H1 (cell line): ENCODE measurements at regions not wholly inside any gene's neighbourhood (a gene's known extent, or its start where the extent isn't known, plus 50 kb on each side); places are given as distances from the start of the nearest gene placed in this dataset.

Experiments
- POLR2A ChIP-seq, 2 experiments: IDR thresholded peaks; 1 replicate in 1 of 2; 2 replicates in 1 of 2; pipeline ENCODE4 v1.6.1; 2011; ENCODE audit warnings: low read depth in 2 of 2, low read length in 2 of 2, mild to moderate bottlenecking in 2 of 2; ENCODE audit errors: control extremely low read depth in 1 of 2
- RFX5 ChIP-seq: IDR thresholded peaks from 2 replicates; pipeline ENCODE4 v1.6.1; 2011; ENCODE audit warnings: low read depth, low read length, improper control_type of control experiment, borderline replicate concordance
- SRF ChIP-seq: IDR thresholded peaks from 2 replicates; pipeline ENCODE4 v1.6.1; 2011; ENCODE audit warnings: mild to moderate bottlenecking, low read depth, low read length, moderate library complexity
- YY1 ChIP-seq: IDR thresholded peaks from 2 replicates; pipeline ENCODE4 v1.6.1; 2011; ENCODE audit warnings: low read depth, mild to moderate bottlenecking, low read length
- TF ChIP-seq, protein P1 (sequence below): IDR thresholded peaks from 2 replicates; pipeline ENCODE4 v1.6.1; 2012; ENCODE audit warnings: inconsistent platforms
- TF ChIP-seq, protein P2 (sequence below): IDR thresholded peaks from 2 replicates; pipeline ENCODE4 v1.6.1; 2011; ENCODE audit warnings: low read length, improper control_type of control experiment
- TF ChIP-seq, protein P3 (sequence below), 3 experiments: IDR thresholded peaks; 1 replicate in 2 of 3; 2 replicates in 1 of 3; pipeline versions ENCODE4 v1.5.1 to v1.6.1; 2011; ENCODE audit warnings: low read length in 3 of 3, mild to moderate bottlenecking in 3 of 3, inconsistent platforms in 2 of 3, low read depth in 1 of 3, moderate library complexity in 1 of 3; ENCODE audit not compliant: insufficient read depth in 1 of 3; ENCODE audit errors: control extremely low read depth in 1 of 3
- TF ChIP-seq, protein P4 (sequence below): IDR thresholded peaks from 2 replicates; pipeline ENCODE4 v1.6.1; 2011; ENCODE audit warnings: low read depth, mild to moderate bottlenecking, low read length; ENCODE audit not compliant: insufficient read depth

DNA sequence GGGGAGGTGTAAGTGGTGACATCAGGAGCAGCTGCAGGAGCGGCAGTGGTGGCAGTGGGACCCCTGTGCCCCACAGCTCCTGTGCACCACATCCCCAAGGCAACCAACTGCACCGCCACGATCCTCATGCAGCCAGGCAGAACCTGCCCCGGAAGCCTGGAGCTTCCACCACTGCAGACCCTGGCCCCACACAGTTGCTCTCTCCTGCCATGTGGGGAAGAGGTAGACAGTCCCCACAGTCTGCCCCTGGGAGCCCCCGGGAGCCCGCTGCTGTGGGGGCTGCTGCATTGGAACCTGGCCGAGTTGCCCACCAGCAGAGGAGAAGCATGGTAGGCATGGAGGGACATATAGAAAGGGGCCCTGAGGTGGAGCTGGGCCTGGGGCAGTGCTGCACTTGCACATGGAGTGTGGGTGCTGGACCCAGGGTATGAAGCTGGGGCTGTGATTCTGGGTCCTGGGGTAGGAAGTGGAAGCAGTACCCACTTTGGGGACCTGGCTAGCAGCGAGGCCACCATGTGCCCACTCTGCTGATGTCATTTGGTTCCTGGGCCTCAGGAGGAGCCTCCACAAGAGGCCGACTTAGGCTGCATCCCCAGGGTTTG lies 623.3 kb upstream of the LRRTM4 start:
- TF ChIP-seq, protein P1, sequence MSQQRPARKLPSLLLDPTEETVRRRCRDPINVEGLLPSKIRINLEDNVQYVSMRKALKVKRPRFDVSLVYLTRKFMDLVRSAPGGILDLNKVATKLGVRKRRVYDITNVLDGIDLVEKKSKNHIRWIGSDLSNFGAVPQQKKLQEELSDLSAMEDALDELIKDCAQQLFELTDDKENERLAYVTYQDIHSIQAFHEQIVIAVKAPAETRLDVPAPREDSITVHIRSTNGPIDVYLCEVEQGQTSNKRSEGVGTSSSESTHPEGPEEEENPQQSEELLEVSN: no peak
- TF ChIP-seq YY1 (no peak), RFX5 (no peak), POLR2A (IDR thresholded peaks at IDR 0.05; ENCODE audit: control extremely low read depth in 1 of 2, low read depth in 2 of 2, low read length in 2 of 2) (no peak), SRF (no peak)
- TF ChIP-seq, protein P2, sequence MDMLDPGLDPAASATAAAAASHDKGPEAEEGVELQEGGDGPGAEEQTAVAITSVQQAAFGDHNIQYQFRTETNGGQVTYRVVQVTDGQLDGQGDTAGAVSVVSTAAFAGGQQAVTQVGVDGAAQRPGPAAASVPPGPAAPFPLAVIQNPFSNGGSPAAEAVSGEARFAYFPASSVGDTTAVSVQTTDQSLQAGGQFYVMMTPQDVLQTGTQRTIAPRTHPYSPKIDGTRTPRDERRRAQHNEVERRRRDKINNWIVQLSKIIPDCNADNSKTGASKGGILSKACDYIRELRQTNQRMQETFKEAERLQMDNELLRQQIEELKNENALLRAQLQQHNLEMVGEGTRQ: no peak
- TF ChIP-seq, protein P3, sequence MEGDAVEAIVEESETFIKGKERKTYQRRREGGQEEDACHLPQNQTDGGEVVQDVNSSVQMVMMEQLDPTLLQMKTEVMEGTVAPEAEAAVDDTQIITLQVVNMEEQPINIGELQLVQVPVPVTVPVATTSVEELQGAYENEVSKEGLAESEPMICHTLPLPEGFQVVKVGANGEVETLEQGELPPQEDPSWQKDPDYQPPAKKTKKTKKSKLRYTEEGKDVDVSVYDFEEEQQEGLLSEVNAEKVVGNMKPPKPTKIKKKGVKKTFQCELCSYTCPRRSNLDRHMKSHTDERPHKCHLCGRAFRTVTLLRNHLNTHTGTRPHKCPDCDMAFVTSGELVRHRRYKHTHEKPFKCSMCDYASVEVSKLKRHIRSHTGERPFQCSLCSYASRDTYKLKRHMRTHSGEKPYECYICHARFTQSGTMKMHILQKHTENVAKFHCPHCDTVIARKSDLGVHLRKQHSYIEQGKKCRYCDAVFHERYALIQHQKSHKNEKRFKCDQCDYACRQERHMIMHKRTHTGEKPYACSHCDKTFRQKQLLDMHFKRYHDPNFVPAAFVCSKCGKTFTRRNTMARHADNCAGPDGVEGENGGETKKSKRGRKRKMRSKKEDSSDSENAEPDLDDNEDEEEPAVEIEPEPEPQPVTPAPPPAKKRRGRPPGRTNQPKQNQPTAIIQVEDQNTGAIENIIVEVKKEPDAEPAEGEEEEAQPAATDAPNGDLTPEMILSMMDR (IDR thresholded peaks at IDR 0.05; ENCODE audit: control extremely low read depth in 1 of 3, insufficient read depth in 1 of 3, low read depth in 1 of 3, low read length in 3 of 3): no peak
- TF ChIP-seq, protein P4, sequence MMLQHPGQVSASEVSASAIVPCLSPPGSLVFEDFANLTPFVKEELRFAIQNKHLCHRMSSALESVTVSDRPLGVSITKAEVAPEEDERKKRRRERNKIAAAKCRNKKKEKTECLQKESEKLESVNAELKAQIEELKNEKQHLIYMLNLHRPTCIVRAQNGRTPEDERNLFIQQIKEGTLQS: no peak
